SU-DHL-6 (cell line): ENCODE measurements at regions not wholly inside any gene's neighbourhood (a gene's known extent, or its start where the extent isn't known, plus 50 kb on each side); places are given as distances from the start of the nearest gene placed in this dataset.

ENCODE experiments used
- H2AFZ ChIP-seq: fragments of 200-600 bp; sonication (generic); 2 replicates; pipeline ENCODE4 v1.6.1; 2014; ENCODE audit warnings: low read depth, mild to moderate bottlenecking, moderate library complexity, mixed read lengths, antibody characterized with exemption, low read length; ENCODE audit not compliant: severe bottlenecking
- H3F3A ChIP-seq: fragments of 200-600 bp; shearing (Covaris generic); 2 replicates; pipeline ENCODE4 v1.6.0; 2016; ENCODE audit warnings: antibody characterized with exemption, mild to moderate bottlenecking; ENCODE audit not compliant: insufficient read depth
- H3K27ac ChIP-seq: fragments of 200-600 bp; sonication (generic); 2 replicates; pipeline ENCODE4 v1.5.1; 2016; ENCODE audit warnings: low read depth, mild to moderate bottlenecking, low read length, moderate library complexity, mixed read lengths
- H3K27me3 ChIP-seq: fragments of 200-600 bp; sonication (generic), shearing (Covaris generic); 2 replicates; pipeline ENCODE4 v1.6.0; 2014; ENCODE audit warnings: mild to moderate bottlenecking, low read length
- H3K36me3 ChIP-seq: fragments of 200-600 bp; sonication (generic); 2 replicates; pipeline ENCODE4 v1.6.1; 2014; ENCODE audit warnings: mild to moderate bottlenecking, low read length, mixed read lengths
- H3K4me2 ChIP-seq: fragments of 300-600, 200-600 bp; shearing (Covaris generic), sonication (generic); 2 replicates; pipeline ENCODE4 v1.6.0; 2014; ENCODE audit warnings: low read length, low read depth, mild to moderate bottlenecking; ENCODE audit not compliant: poor library complexity, severe bottlenecking
- H3K4me3 ChIP-seq: fragments of 200-600 bp; sonication (generic); 2 replicates; pipeline ENCODE4 v1.5.1; 2014; ENCODE audit warnings: antibody characterized with exemption, low read length, mild to moderate bottlenecking, mixed read lengths; ENCODE audit not compliant: insufficient read depth, poor library complexity, severe bottlenecking
- H3K79me2 ChIP-seq: fragments of 200-600 bp; sonication (generic); 2 replicates; pipeline ENCODE4 v1.6.1; 2014; ENCODE audit warnings: mild to moderate bottlenecking, low read length, moderate library complexity; ENCODE audit not compliant: insufficient read depth
- H3K9ac ChIP-seq: fragments of 200-600 bp; sonication (generic); 2 replicates; pipeline ENCODE4 v1.7.0; 2014; ENCODE audit warnings: mild to moderate bottlenecking, low read length
- H3K9me2 ChIP-seq: fragments of 200-600 bp; sonication (generic); replicated peaks from 2 replicates; pipeline ENCODE4 v1.6.1; 2014; ENCODE audit warnings: low read length; ENCODE audit not compliant: insufficient read depth
- H3K9me3 ChIP-seq: fragments of 200-600 bp; sonication (generic); 2 replicates; pipeline ENCODE4 v1.6.1; 2014; ENCODE audit warnings: low read length, mixed read lengths; ENCODE audit not compliant: insufficient read depth
- H4K20me1 ChIP-seq: fragments of 200-600 bp; sonication (generic); 2 replicates; pipeline ENCODE4 v1.6.1; 2014; ENCODE audit warnings: low read depth, mild to moderate bottlenecking, antibody characterized with exemption, low read length, moderate library complexity, mixed read lengths
- CTCF ChIP-seq: fragments of 200-600 bp; sonication (generic); IDR thresholded peaks from one replicate; pipeline ENCODE4 v1.5.1; 2017; ENCODE audit warnings: antibody characterized with exemption, mild to moderate bottlenecking, low read length, moderate library complexity; ENCODE audit not compliant: insufficient read depth, poor library complexity, severe bottlenecking
- EZH2phosphoT487 ChIP-seq: fragments of 200-600 bp; sonication (generic), shearing (Covaris generic); conservative IDR thresholded peaks from 2 replicates; pipeline ENCODE4 v1.6.1; 2018; ENCODE audit warnings: mild to moderate bottlenecking, antibody characterized with exemption, low read length, moderate library complexity, mixed read lengths

GRCh38 chr5:124927735-124928134, 181.3 kb upstream of the ZNF608 start:
- Histone ChIP-seq H3F3A (no peaks in the 10 kb centered on the region), H3K27me3 (no peaks in the 10 kb centered on the region), H3K9me3 (no peaks in the 10 kb centered on the region), H3K79me2 (no peaks in the 10 kb centered on the region), H2AFZ (no peak overlapping the region), H3K4me2 (no peak overlapping the region), H3K4me3 (no peak overlapping the region), H3K9ac (no peak overlapping the region), H3K27ac (no peak overlapping the region), H3K9me2 (no peaks in the 10 kb centered on the region), H3K36me3 (no peaks in the 10 kb centered on the region), H4K20me1 (no peaks in the 10 kb centered on the region)
- TF ChIP-seq EZH2phosphoT487 (no peak), CTCF (no peak)

GRCh38 chr5:124929000-124929399, 182.6 kb upstream of the ZNF608 start:
- Histone ChIP-seq H2AFZ (no peak overlapping the region), H3K4me2 (no peak overlapping the region), H3F3A (peaks cover 5% of the 10 kb centered on the region; the same call in 1 of the 2 replicates), H3K4me3 (no peak overlapping the region), H3K36me3 (no peaks in the 10 kb centered on the region), H3K27me3 (no peaks in the 10 kb centered on the region), H3K9me2 (no peaks in the 10 kb centered on the region), H3K9ac (no peak overlapping the region), H3K27ac (no peak overlapping the region), H4K20me1 (no peaks in the 10 kb centered on the region), H3K79me2 (no peaks in the 10 kb centered on the region), H3K9me3 (no peaks in the 10 kb centered on the region)
- TF ChIP-seq CTCF (no peak), EZH2phosphoT487 (no peak)

- Histone ChIP-seq H3K27me3 (no peaks in the 10 kb centered on the region), H4K20me1 (no peaks in the 10 kb centered on the region), H3K9ac (no peak overlapping the region), H3K4me2 (no peak overlapping the region), H3K9me2 (no peaks in the 10 kb centered on the region), H3K27ac (no peak overlapping the region), H3F3A (peaks cover 33% of the 10 kb centered on the region), H3K36me3 (no peaks in the 10 kb centered on the region), H2AFZ (no peak overlapping the region), H3K9me3 (no peaks in the 10 kb centered on the region), H3K79me2 (no peaks in the 10 kb centered on the region), H3K4me3 (no peak overlapping the region)
- TF ChIP-seq CTCF (no peak), EZH2phosphoT487 (no peak)
Measured at GRCh38 chr5:124932791-124933600, 186.6 kb upstream of the ZNF608 start.
